PFSK-1 (cell line): ENCODE measurements at regions not wholly inside any gene's neighbourhood (a gene's known extent, or its start where the extent isn't known, plus 50 kb on each side); places are given as distances from the start of the nearest gene placed in this dataset.

ENCODE experiments used
- FOXP2 ChIP-seq: optimal IDR thresholded peaks from 2 replicates; pipeline ENCODE3; 2011; ENCODE audit warnings: borderline replicate concordance, control low read depth, inconsistent platforms; ENCODE audit not compliant: insufficient read depth; ENCODE audit errors: extremely low read length, extremely low read depth
- POLR2AphosphoS5 ChIP-seq: IDR thresholded peaks from 2 replicates; pipeline ENCODE4 v1.6.1; 2012; ENCODE audit warnings: low read depth, mild to moderate bottlenecking, control low read depth, low read length, moderate library complexity
- SIN3A ChIP-seq: IDR thresholded peaks from 2 replicates; pipeline ENCODE4 v1.6.1; 2012; ENCODE audit warnings: mild to moderate bottlenecking, low read length, moderate library complexity, borderline replicate concordance; ENCODE audit not compliant: insufficient read depth
- TAF1 ChIP-seq: IDR thresholded peaks from 2 replicates; pipeline ENCODE4 v1.6.1; 2012; ENCODE audit warnings: low read length, control low read depth, borderline replicate concordance; ENCODE audit not compliant: insufficient read depth
- TF ChIP-seq, protein P1 (sequence below), 2 experiments: IDR thresholded peaks; 2 replicates each; pipeline versions ENCODE4 v1.6.1 to v1.8.0; 2011 to 2012; ENCODE audit warnings: low read depth in 2 of 2, low read length in 2 of 2, control low read depth in 1 of 2, inconsistent platforms in 1 of 2, mild to moderate bottlenecking in 1 of 2, moderate library complexity in 1 of 2; ENCODE audit not compliant: insufficient read depth in 1 of 2

GRCh38 chr5:14028938-14029584, 84.6 kb upstream of the DNAH5 start:
- TF ChIP-seq, protein P1, sequence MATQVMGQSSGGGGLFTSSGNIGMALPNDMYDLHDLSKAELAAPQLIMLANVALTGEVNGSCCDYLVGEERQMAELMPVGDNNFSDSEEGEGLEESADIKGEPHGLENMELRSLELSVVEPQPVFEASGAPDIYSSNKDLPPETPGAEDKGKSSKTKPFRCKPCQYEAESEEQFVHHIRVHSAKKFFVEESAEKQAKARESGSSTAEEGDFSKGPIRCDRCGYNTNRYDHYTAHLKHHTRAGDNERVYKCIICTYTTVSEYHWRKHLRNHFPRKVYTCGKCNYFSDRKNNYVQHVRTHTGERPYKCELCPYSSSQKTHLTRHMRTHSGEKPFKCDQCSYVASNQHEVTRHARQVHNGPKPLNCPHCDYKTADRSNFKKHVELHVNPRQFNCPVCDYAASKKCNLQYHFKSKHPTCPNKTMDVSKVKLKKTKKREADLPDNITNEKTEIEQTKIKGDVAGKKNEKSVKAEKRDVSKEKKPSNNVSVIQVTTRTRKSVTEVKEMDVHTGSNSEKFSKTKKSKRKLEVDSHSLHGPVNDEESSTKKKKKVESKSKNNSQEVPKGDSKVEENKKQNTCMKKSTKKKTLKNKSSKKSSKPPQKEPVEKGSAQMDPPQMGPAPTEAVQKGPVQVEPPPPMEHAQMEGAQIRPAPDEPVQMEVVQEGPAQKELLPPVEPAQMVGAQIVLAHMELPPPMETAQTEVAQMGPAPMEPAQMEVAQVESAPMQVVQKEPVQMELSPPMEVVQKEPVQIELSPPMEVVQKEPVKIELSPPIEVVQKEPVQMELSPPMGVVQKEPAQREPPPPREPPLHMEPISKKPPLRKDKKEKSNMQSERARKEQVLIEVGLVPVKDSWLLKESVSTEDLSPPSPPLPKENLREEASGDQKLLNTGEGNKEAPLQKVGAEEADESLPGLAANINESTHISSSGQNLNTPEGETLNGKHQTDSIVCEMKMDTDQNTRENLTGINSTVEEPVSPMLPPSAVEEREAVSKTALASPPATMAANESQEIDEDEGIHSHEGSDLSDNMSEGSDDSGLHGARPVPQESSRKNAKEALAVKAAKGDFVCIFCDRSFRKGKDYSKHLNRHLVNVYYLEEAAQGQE (IDR thresholded peaks at IDR 0.05; ENCODE audit: insufficient read depth in 1 of 2, low read depth in 2 of 2, low read length in 2 of 2), result no peak
- TF ChIP-seq SIN3A (no peak), TAF1 (no peak), POLR2AphosphoS5 (no peak), FOXP2 (no peak)

DNA sequence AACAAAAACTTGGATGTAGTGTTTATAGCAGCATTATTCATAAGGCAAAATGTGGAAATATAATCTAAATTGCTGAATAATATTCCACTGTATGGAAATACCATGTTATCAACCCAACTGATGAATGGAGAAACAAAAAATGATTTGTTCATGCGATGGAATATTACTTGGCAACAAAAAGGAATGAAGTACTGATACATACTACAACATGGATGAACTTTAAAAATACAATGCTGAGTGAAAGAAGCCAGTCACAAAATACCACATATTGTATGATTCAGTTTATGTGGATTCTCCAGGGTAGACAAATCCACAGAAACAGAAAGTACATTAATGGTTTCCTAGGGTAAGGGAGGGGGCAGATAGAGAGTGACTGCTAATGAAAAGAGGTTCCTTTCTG, 83.7 kb upstream of the DNAH5 start:
- no peak for TF ChIP-seq FOXP2
- TF ChIP-seq POLR2AphosphoS5, result no peak
- TF ChIP-seq, protein P1 (IDR thresholded peaks at IDR 0.05; ENCODE audit: insufficient read depth in 1 of 2, low read depth in 2 of 2, low read length in 2 of 2), result no peak
- TF ChIP-seq TAF1, result no peak
- no peak for TF ChIP-seq SIN3A

GRCh38 chr5:14025569-14026286, 81.2 kb upstream of the DNAH5 start:
- no peak for TF ChIP-seq POLR2AphosphoS5
- no peak for TF ChIP-seq TAF1
- TF ChIP-seq SIN3A, result no peak
- TF ChIP-seq FOXP2, result no peak

DNA sequence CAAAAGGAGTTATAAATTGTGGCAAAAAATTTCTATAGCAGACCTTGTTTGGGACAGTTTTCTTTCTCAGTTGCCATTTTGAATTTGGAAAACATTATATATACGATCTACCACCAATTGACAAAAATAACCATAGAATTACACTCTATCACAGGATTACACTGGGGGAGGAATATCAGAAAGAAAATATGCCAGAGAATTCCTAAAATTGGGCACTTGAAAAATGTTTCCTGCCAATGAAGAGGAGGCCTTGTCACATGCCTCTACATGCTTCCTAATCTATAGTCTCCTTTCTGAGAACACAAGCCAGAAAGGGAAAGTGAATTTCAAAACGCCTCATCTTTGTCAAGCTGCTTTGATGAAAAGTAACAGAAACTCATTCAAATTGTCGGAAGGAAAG, 78.5 kb upstream of the DNAH5 start:
- TF ChIP-seq TAF1 (no peak), SIN3A (no peak), FOXP2 (no peak), POLR2AphosphoS5 (no peak)
- TF ChIP-seq, protein P1 (IDR thresholded peaks at IDR 0.05; ENCODE audit: insufficient read depth in 1 of 2, low read depth in 2 of 2, low read length in 2 of 2), result no peak

DNA sequence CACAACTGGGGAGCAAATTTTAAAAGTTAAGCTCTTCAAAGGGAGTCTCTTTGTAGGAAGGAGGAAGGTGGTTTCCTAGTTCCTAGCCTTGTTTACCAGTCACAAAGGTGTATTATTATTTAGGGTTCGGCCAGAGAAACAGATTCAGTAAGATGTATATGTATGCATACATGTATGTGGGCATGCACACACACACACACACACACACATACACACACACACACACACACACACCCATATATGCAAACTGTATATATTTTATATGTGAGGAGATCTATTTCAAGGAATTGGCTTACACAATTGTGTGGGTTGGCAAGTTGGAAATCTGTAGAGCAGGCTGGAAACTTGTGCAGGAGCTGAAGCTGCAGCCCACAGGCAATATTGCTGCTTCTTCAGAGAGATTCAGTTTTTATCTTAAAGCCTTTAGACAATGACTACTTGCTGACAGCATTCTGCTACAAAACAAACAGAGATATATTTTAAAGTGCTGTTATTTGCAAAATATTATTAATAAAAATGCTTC, 75.3 kb upstream of the DNAH5 start:
- TF ChIP-seq POLR2AphosphoS5, result no peak
- TF ChIP-seq TAF1, result no peak
- TF ChIP-seq, protein P1 (IDR thresholded peaks at IDR 0.05; ENCODE audit: insufficient read depth in 1 of 2, low read depth in 2 of 2, low read length in 2 of 2), result no peak
